K562 (cell line): ENCODE measurements at regions not wholly inside any gene's neighbourhood (a gene's known extent, or its start where the extent isn't known, plus 50 kb on each side); places are given as distances from the start of the nearest gene placed in this dataset.
"Not testable (repeated sequence)": the region's sequence is repeated elsewhere in the genome, so short reads cannot be mapped to it uniquely, and the experiment has no call there.

Source experiments
- ATAC-seq: fragments of 200-7000 bp; cut with Tn5 transposase; 3 replicates; pipeline ENCODE4 v1.9.1; 2020; ENCODE audit warnings: moderate library complexity
- BruUV-seq: library from RNA; stranded (reverse); fragments of 400-500 nt; replicated peaks from 2 replicates; lab custom pipeline; 2021; lab: Mats Ljungman, UMichigan
- CTCF ChIA-PET: fragments of 300-600 bp; formaldehyde crosslinking; extraction: SDS; loops from one replicate; lab custom pipeline; 2021; ENCODE audit warnings: low intra/inter-chr PET ratio; lab: Yijun Ruan, JAX
- POLR2A ChIA-PET: fragments of 300-600, 350-650 bp; sonication (Branson Sonifier 250); formaldehyde crosslinking; extraction: SDS; loops from one replicate; lab custom pipeline; 2021; ENCODE audit warnings: antibody characterized with exemption, inconsistent platforms; lab: Yijun Ruan, JAX
- DNase-seq, 4 experiments: peaks; one replicate each; pipeline versions ENCODE4 v3.0.0 to v3.0.0-alpha.2; 2011 to 2018; ENCODE audit warnings: low spot score in 3 of 4, mixed read lengths in 3 of 4; ENCODE audit errors: extremely low read depth in 1 of 4
- FAIRE-seq: peaks from 2 replicates; lab custom pipeline; 2011; peaks lifted over from hg19 to GRCh38; lab: Jason Lieb, UNC
- H2AFZ ChIP-seq: 2 replicates; pipeline ENCODE4 v1.6.0; 2011; ENCODE audit warnings: low read depth, low read length, control low read depth, inconsistent platforms
- H3K27ac ChIP-seq: fragments of 200-600 bp; 3 replicates; pipeline ENCODE4 v1.8.0; 2011; ENCODE audit warnings: low read depth, mild to moderate bottlenecking, control low read depth, inconsistent platforms, low read length, moderate library complexity, mixed read lengths; ENCODE audit errors: extremely low read depth
- H3K27me3 ChIP-seq, 2 experiments: fragments of 300-600 bp in 1 of 2; 2 replicates in 1 of 2; 3 replicates in 1 of 2; pipeline versions ENCODE4 v1.6.0 to v1.8.0; 2011; ENCODE audit warnings: inconsistent platforms in 2 of 2, low read length in 2 of 2, mild to moderate bottlenecking in 1 of 2, mixed read lengths in 1 of 2, moderate library complexity in 1 of 2; ENCODE audit not compliant: control insufficient read depth in 2 of 2, insufficient read depth in 2 of 2
- H3K36me3 ChIP-seq: fragments of 300-600 bp; 3 replicates; pipeline ENCODE4 v1.8.0; 2011; ENCODE audit warnings: mild to moderate bottlenecking, low read length, inconsistent platforms; ENCODE audit not compliant: control insufficient read depth, insufficient read depth
- H3K4me1 ChIP-seq, 2 experiments: fragments of 200-600 bp in 1 of 2; replicated peaks in 1 of 2; 2 replicates in 1 of 2; 3 replicates in 1 of 2; pipeline versions ENCODE4 v1.5.1 to v1.8.0; 2011; ENCODE audit warnings: inconsistent platforms in 2 of 2, low read length in 2 of 2, mild to moderate bottlenecking in 1 of 2, mixed read lengths in 1 of 2, moderate library complexity in 1 of 2; ENCODE audit not compliant: control insufficient read depth in 2 of 2, insufficient read depth in 2 of 2
- H3K4me2 ChIP-seq: 2 replicates; pipeline ENCODE4 v1.6.1; 2011; ENCODE audit warnings: low read length, control low read depth, inconsistent platforms, mixed read lengths; ENCODE audit not compliant: insufficient read depth
- H3K4me3 ChIP-seq: fragments of 200-600 bp; sonication (generic), shearing (Covaris generic); 2 replicates; pipeline ENCODE4 v1.5.1; 2016; ENCODE audit warnings: control low read depth, inconsistent platforms
- H3K79me2 ChIP-seq: fragments of 200-600 bp; 3 replicates; pipeline ENCODE4 v1.8.0; 2011; ENCODE audit warnings: low read length, inconsistent platforms; ENCODE audit not compliant: control insufficient read depth, insufficient read depth
- H3K9ac ChIP-seq, 2 experiments: 2 replicates each; pipeline versions ENCODE4 v1.6.0 to v1.6.1; 2011; ENCODE audit warnings: low read depth in 2 of 2, low read length in 2 of 2, control low read depth in 1 of 2, inconsistent platforms in 1 of 2, mild to moderate bottlenecking in 1 of 2, mixed read lengths in 1 of 2; ENCODE audit not compliant: insufficient read depth in 1 of 2
- H3K9me1 ChIP-seq: one replicate; pipeline ENCODE4 v1.6.0; 2011; ENCODE audit warnings: inconsistent platforms, mild to moderate bottlenecking, low read length, moderate library complexity; ENCODE audit not compliant: control insufficient read depth, insufficient read depth
- H3K9me3 ChIP-seq: replicated peaks from 2 replicates; pipeline ENCODE4 v1.5.1; 2011; ENCODE audit warnings: low read depth, low read length, inconsistent platforms; ENCODE audit not compliant: control insufficient read depth, insufficient read depth
- H4K20me1 ChIP-seq: replicated peaks from 2 replicates; pipeline ENCODE4 v1.6.1; 2011; ENCODE audit warnings: low read length, inconsistent platforms, mixed read lengths; ENCODE audit not compliant: control insufficient read depth, insufficient read depth
- CHD1 ChIP-seq: fragments of 200-600 bp; sonication (generic); IDR thresholded peaks from one replicate; pipeline ENCODE4 v1.6.1; 2012; ENCODE audit warnings: mild to moderate bottlenecking, moderate library complexity, low read length, inconsistent platforms
- DNMT1 ChIP-seq: fragments of 450-650 bp; IDR thresholded peaks from 2 replicates; pipeline ENCODE4 v1.6.1; 2016; ENCODE audit warnings: antibody characterized with exemption, mild to moderate bottlenecking
- EGR1 ChIP-seq: fragments of 450-650 bp; conservative IDR thresholded peaks from 2 replicates; pipeline ENCODE4 v1.6.1; 2017; ENCODE audit warnings: mild to moderate bottlenecking
- KDM2B ChIP-seq: fragments of 250-450 bp; sonication (Bioruptor Pico); IDR thresholded peaks from 2 replicates; pipeline ENCODE4 v1.8.0; 2021; ENCODE audit warnings: mild to moderate bottlenecking, moderate library complexity
- KLF13 ChIP-seq: fragments of 450-650 bp; IDR thresholded peaks from 2 replicates; pipeline ENCODE4 v1.6.1; 2016; ENCODE audit warnings: missing genetic modification characterization, low read depth, mild to moderate bottlenecking, missing compliant biosample characterization, moderate library complexity, borderline replicate concordance
- RBBP5 ChIP-seq: fragments of 200-600 bp; sonication (generic); IDR thresholded peaks from 2 replicates; pipeline ENCODE4 v1.6.1; 2012; ENCODE audit warnings: borderline replicate concordance, mild to moderate bottlenecking, low read length, control low read depth, inconsistent platforms; ENCODE audit not compliant: insufficient read depth, poor library complexity, severe bottlenecking
- SETDB1 ChIP-seq: IDR thresholded peaks from one replicate; pipeline ENCODE4 v1.6.1; 2012; ENCODE audit warnings: low read length, control low read depth, inconsistent platforms
- SMARCC2 ChIP-seq: fragments of 450-650 bp; IDR thresholded peaks from 2 replicates; pipeline ENCODE4 v1.6.1; 2017; ENCODE audit warnings: antibody characterized with exemption, moderate library complexity, mild to moderate bottlenecking, low read depth
- SRSF3 ChIP-seq: fragments of 200-400 bp; formaldehyde crosslinking; IDR thresholded peaks from 2 replicates; pipeline ENCODE4 v1.6.1; 2016; ENCODE audit warnings: mild to moderate bottlenecking, low read length, moderate library complexity; ENCODE audit not compliant: insufficient read depth
- TFAM ChIP-seq: fragments of 250-450 bp; sonication (Bioruptor Pico); conservative IDR thresholded peaks from 2 replicates; pipeline ENCODE4 v1.5.0; 2021; ENCODE audit warnings: mild to moderate bottlenecking, moderate library complexity
- YY1 ChIP-seq, 3 experiments: IDR thresholded peaks; 2 replicates each; pipeline ENCODE4 v1.6.1; 2011; ENCODE audit warnings: low read length in 2 of 3, mild to moderate bottlenecking in 2 of 3, moderate library complexity in 2 of 3, borderline replicate concordance in 1 of 3, control low read depth in 1 of 3, low read depth in 1 of 3; ENCODE audit not compliant: insufficient read depth in 3 of 3, insufficient replicate concordance in 2 of 3, control insufficient read depth in 1 of 3, insufficient read length in 1 of 3; ENCODE audit errors: extremely low read depth in 1 of 3
- ZNF133 ChIP-seq: fragments of 250-450 bp; sonication (Bioruptor Pico); IDR thresholded peaks from 2 replicates; pipeline ENCODE4 v1.4.0; 2020; ENCODE audit warnings: mild to moderate bottlenecking
- ZNF212 ChIP-seq: fragments of 450-650 bp; formaldehyde crosslinking; IDR thresholded peaks from 2 replicates; pipeline ENCODE4 v1.4.0; 2020; ENCODE audit warnings: mild to moderate bottlenecking
- WGBS: fragments of 100-300 bp; shearing (Covaris generic); methylation state at CpG from one replicate; pipeline ENCODE4 v1.1.6; 2016; ENCODE audit warnings: low coverage, mixed read lengths; ENCODE audit not compliant: insufficient coverage; ENCODE audit errors: missing lambda C conversion rate; 5-methylcytosine and 5-hydroxymethylcytosine counted together
- in situ Hi-C: fragments of 300-500 bp; cut with MboI; formaldehyde crosslinking; loops from 4 replicates; pipeline ENCODE4 v1.15.0; 2018; ENCODE audit warnings: inconsistent platforms, mixed read lengths
- intact Hi-C: fragments of 100-400 bp; cut with micrococcal nuclease; formaldehyde crosslinking; loops from 2 replicates; pipeline ENCODE4 v1.14.2; 2022
- TF ChIP-seq, protein P1 (sequence below): fragments of 450-650 bp; IDR thresholded peaks from one replicate; pipeline ENCODE4 v1.6.1; 2018; ENCODE audit warnings: mild to moderate bottlenecking, moderate library complexity; ENCODE audit not compliant: partially characterized antibody

DNA sequence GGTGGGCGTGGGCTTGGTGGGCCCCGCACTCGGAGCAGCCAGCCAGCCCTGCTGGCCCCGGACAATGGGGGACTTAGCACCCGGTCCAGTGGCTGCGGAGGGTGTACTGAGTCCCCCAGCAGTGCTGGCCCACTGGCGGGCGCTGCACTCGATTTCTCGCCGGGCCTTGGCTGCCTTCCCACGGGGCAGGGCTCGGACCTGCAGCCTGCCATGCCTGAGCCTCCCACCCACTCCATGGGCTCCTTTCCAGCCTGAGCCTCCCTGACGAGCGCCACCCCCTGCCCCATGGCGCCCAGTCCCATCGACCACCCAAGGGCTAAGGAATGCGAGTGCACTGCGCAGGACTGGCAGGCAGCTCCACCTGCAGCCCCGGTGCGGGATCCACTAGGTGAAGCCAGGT is 2147.6 kb downstream of the LRRC4C start:
- H3K79me2 ChIP-seq, DNase-seq, H3K27me3 ChIP-seq, BruUV-seq, FAIRE-seq, H3K9me3 ChIP-seq, POLR2A ChIA-PET, H3K4me3 ChIP-seq, H2AFZ ChIP-seq, H3K27ac ChIP-seq, CTCF ChIA-PET, in situ Hi-C loops, H3K36me3 ChIP-seq, ATAC-seq, H4K20me1 ChIP-seq, H3K9me1 ChIP-seq, H3K9ac ChIP-seq, intact Hi-C loops, H3K4me1 ChIP-seq, H3K4me2 ChIP-seq: not testable (repeated sequence)
- 1% methylated on average over 15 of the region's 21 CpGs for WGBS

DNA sequence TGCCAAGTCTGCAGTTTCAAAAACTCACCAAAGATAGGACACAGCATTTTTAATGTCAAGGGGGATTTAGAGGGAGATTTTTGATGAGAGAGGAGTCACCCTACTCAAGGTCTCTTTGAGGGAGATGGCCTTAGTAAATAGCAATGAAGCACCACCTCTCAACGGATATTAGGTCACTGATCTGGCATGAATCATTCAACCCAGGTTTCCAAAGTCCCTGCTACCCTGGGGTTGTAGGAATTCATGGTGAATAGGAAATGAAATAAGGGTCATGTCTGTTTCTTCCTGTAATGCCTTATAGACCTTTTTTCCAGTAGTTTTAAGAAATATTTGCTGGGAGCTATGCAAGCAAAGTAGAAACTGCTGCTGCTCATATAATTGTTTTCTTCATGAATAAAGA is 2154.9 kb downstream of the LRRC4C start:
- ChIA-PET POLR2A (interaction anchor here (0.6 kb wide), 1 partner anchor 703 kb away, joined by 5 read pairs; no protein-coding TSS in a partner anchor), CTCF (no interaction called here)
- no peaks in the 10 kb centered on the region for H3K36me3 ChIP-seq
- no peak for FAIRE-seq
- BruUV-seq = no TSS peak
- H3K4me1 ChIP-seq = no peaks in the 10 kb centered on the region
- intact Hi-C loops = no loop called here
- H3K9ac ChIP-seq = no peak overlapping the region
- H3K9me1 ChIP-seq = no peaks in the 10 kb centered on the region
- TF ChIP-seq KLF13 (tag) (no peak), RBBP5 (no peak), CHD1 (no peak), TFAM (no peak), SETDB1 (no peak), KDM2B (no peak), EGR1 (no peak), ZNF212 (CRISPR knock-in tag) (no peak), YY1 (IDR thresholded peaks at IDR 0.05; ENCODE audit: borderline replicate concordance in 1 of 3, control insufficient read depth in 1 of 3, extremely low read depth in 1 of 3, insufficient read depth in 3 of 3, insufficient read length in 1 of 3, insufficient replicate concordance in 2 of 3, low read depth in 1 of 3, low read length in 2 of 3) (no peak), DNMT1 (no peak), SMARCC2 (no peak), ZNF133 (no peak), SRSF3 (no peak)
- TF ChIP-seq, protein P1, sequence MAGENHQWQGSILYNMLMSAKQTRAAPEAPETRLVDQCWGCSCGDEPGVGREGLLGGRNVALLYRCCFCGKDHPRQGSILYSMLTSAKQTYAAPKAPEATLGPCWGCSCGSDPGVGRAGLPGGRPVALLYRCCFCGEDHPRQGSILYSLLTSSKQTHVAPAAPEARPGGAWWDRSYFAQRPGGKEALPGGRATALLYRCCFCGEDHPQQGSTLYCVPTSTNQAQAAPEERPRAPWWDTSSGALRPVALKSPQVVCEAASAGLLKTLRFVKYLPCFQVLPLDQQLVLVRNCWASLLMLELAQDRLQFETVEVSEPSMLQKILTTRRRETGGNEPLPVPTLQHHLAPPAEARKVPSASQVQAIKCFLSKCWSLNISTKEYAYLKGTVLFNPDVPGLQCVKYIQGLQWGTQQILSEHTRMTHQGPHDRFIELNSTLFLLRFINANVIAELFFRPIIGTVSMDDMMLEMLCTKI = no peak
- no peaks in the 10 kb centered on the region for H3K79me2 ChIP-seq
- no peak overlapping the region for H3K4me2 ChIP-seq
- DNase-seq = no peak
- H3K27ac ChIP-seq = no peak overlapping the region
- H3K4me3 ChIP-seq = no peak overlapping the region
- no peak overlapping the region for H2AFZ ChIP-seq
- in situ Hi-C loops = no loop called here
- H3K27me3 ChIP-seq = no peaks in the 10 kb centered on the region
- no peaks in the 10 kb centered on the region for H4K20me1 ChIP-seq
- 0% methylated on average over 1 of the region's 1 CpG for WGBS
- ATAC-seq = no peak
- H3K9me3 ChIP-seq = no peaks in the 10 kb centered on the region
